Activated CD4-positive, alpha-beta T cell treated with anti-CD3 and anti-CD28 coated beads for 36 hours (primary cell): ENCODE measurements at regions not wholly inside any gene's neighbourhood (a gene's known extent, or its start where the extent isn't known, plus 50 kb on each side); places are given as distances from the start of the nearest gene placed in this dataset.

Source experiments
- ATAC-seq: fragments of 200-7000 bp; cut with Tn5 transposase; one replicate; pipeline ENCODE4 v1.10.0; 2021; ENCODE audit warnings: mild to moderate bottlenecking, moderate library complexity
- CTCF ChIA-PET: fragments of 350-600 bp; sonication (Branson Sonifier 250); formaldehyde crosslinking; loops from one replicate; lab custom pipeline; 2021; ENCODE audit warnings: antibody characterized with exemption; lab: Charles Lee
- POLR2A ChIA-PET: fragments of 350-600 bp; sonication (Branson Sonifier 250); formaldehyde crosslinking; loops from one replicate; lab custom pipeline; 2021; ENCODE audit warnings: antibody characterized with exemption, inconsistent platforms; lab: Charles Lee
- DNase-seq: peaks from one replicate; pipeline ENCODE4 v3.0.0-alpha.2; 2020
- H3K27ac Mint-ChIP-seq: one replicate; pipeline ENCODE4 v1.8.0; 2021; ENCODE audit warnings: mixed read lengths
- H3K27me3 Mint-ChIP-seq: one replicate; pipeline ENCODE4 v1.8.0; 2021; ENCODE audit warnings: mixed read lengths
- H3K36me3 Mint-ChIP-seq: one replicate; pipeline ENCODE4 v1.8.0; 2021; ENCODE audit warnings: low read depth, mixed read lengths
- H3K4me1 Mint-ChIP-seq: one replicate; pipeline ENCODE4 v1.8.0; 2021; ENCODE audit warnings: mixed read lengths
- H3K4me3 Mint-ChIP-seq: one replicate; pipeline ENCODE4 v1.8.0; 2021; ENCODE audit warnings: mild to moderate bottlenecking, moderate library complexity, mixed read lengths
- H3K9me3 Mint-ChIP-seq: one replicate; pipeline ENCODE4 v1.8.0; 2021; ENCODE audit warnings: low read depth, mixed read lengths
- intact Hi-C, 2 experiments: fragments of 100-400 bp; cut with DNase I in 1 of 2; cut with micrococcal nuclease in 1 of 2; formaldehyde crosslinking; loops; one replicate each; pipeline versions ENCODE4 v1.14.2 to v1.15.1; 2022 to 2024; cut with DNase I, micrococcal nuclease

GRCh38 chr10:126839094-126839761 lies 66.0 kb upstream of the DOCK1 start:
- DNase-seq (no peak), ATAC-seq (no peak)
- H3K36me3 Mint-ChIP-seq = no peaks in the 10 kb centered on the region
- H3K4me3 Mint-ChIP-seq = no peak overlapping the region
- no peak overlapping the region for H3K27ac Mint-ChIP-seq
- H3K9me3 Mint-ChIP-seq = no peaks in the 10 kb centered on the region
- ChIA-PET POLR2A (no interaction called here), CTCF (no interaction called here)
- intact Hi-C loops = no loop called here
- H3K27me3 Mint-ChIP-seq = no peaks in the 10 kb centered on the region
- no peaks in the 10 kb centered on the region for H3K4me1 Mint-ChIP-seq

GRCh38 chr10:126840576-126841135 lies 64.6 kb upstream of the DOCK1 start:
- ATAC-seq = no peak
- no peak for DNase-seq
- CTCF ChIA-PET = no interaction called here
- POLR2A ChIA-PET = no interaction called here
- Mint-ChIP-seq H3K4me1 (no peaks in the 10 kb centered on the region), H3K27me3 (no peaks in the 10 kb centered on the region), H3K27ac (no peak overlapping the region), H3K4me3 (no peak overlapping the region), H3K36me3 (no peaks in the 10 kb centered on the region), H3K9me3 (no peaks in the 10 kb centered on the region)
- intact Hi-C loops = no loop called here

DNA sequence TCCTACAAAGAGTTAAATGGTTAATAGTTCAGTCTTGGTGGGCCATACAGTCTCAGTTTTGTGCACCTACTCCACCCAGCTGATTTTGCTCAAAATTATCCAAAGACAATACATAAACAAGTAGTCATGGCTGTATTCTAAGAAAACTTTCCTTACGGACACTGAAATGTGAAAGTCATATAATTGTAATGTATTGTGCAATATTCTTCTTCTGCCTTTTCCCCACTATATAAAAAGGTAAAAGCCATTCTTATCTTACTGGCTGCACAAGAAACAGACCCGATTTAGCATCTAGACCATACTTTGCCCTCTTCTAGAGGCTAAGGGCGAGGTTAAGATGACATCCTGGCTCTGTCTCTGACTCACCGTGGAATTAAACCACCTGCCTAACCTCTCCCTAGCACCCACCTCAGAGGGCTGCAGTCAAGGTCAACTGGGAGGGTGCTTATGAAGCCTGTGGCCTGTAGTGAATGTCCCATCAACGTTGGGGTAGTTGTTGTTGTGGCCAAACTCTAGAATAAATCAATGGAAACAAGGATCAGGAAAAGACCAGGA lies 63.8 kb upstream of the DOCK1 start:
- intact Hi-C loops = no loop called here
- ATAC-seq (no peak), DNase-seq (no peak)
- POLR2A ChIA-PET = no interaction called here
- CTCF ChIA-PET = no interaction called here
- Mint-ChIP-seq H3K4me3 (no peak overlapping the region), H3K27me3 (no peaks in the 10 kb centered on the region), H3K27ac (no peak overlapping the region), H3K9me3 (no peaks in the 10 kb centered on the region), H3K4me1 (no peaks in the 10 kb centered on the region), H3K36me3 (no peaks in the 10 kb centered on the region)

DNA sequence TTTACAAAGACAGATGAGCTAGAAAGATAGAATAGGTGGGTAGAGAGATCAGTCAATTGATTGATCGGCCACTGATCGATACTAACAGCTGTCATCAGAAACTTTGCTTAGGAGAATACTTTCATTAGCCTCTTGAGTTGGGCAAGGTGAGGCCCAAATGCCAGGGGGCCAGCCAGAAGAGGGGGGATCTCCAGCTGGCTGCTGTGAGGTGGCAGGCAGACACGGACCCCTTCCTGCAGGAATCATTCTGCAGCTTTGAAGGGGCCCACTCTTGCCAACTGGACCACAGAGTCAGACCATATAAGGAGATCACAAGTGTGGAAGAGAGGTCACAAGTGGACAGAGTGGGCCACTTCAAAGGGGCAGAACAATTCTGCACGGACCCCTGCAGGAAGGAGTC lies 62.9 kb upstream of the DOCK1 start:
- CTCF ChIA-PET = no interaction called here
- Mint-ChIP-seq H3K9me3 (no peaks in the 10 kb centered on the region), H3K4me3 (no peak overlapping the region), H3K27me3 (no peaks in the 10 kb centered on the region), H3K4me1 (no peaks in the 10 kb centered on the region), H3K27ac (no peak overlapping the region), H3K36me3 (no peaks in the 10 kb centered on the region)
- DNase-seq (no peak), ATAC-seq (no peak)
- intact Hi-C loops = no loop called here
- POLR2A ChIA-PET = no interaction called here

- DNase-seq = no peak
- Mint-ChIP-seq H3K4me3 (no peak overlapping the region), H3K9me3 (no peaks in the 10 kb centered on the region), H3K27me3 (no peaks in the 10 kb centered on the region), H3K36me3 (no peaks in the 10 kb centered on the region), H3K27ac (no peak overlapping the region), H3K4me1 (no peaks in the 10 kb centered on the region)
- POLR2A ChIA-PET = no interaction called here
- ATAC-seq = no peak
- intact Hi-C loops = no loop called here
- CTCF ChIA-PET = no interaction called here
Measured at GRCh38 chr10:126842836-126843235, 62.4 kb upstream of the DOCK1 start.

DNA sequence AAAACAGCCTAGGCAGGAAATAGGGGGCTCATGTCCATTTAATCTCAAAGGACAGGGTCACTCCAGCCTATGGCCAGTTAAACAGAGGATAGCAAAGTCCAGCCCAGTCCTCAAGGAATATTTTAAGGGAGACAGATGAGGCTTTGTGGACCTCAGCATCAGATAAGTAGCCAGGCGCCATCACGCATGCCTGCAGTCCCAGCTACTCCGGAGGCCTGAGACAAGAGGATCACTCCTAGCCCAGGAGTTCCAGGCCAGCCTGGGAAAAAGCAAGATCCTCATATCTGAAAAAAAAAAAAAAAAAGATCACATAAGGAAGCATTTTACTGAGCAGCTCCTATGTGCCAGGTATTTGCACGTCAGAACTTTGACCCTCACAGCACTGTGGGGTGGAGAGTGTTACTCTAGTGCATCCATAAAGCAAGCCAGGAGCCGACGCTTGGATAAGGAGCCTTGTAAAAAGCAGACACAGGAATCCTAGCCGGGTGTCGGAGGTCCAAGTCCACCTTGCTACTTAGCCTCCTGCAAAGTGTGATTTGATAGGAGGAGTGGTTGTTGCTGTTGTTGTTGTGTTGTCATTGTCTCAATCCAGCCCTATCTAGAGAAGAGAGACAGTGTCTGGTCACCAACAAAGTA lies 61.8 kb upstream of the DOCK1 start:
- no peaks in the 10 kb centered on the region for H3K4me1 Mint-ChIP-seq

GRCh38 chr10:126844406-126844805 lies 60.8 kb upstream of the DOCK1 start:
- no peaks in the 10 kb centered on the region for H3K9me3 Mint-ChIP-seq
- intact Hi-C loops = no loop called here
- CTCF ChIA-PET = no interaction called here
- POLR2A ChIA-PET = no interaction called here
- H3K4me3 Mint-ChIP-seq = no peak overlapping the region
- no peak for DNase-seq
- H3K27ac Mint-ChIP-seq = no peak overlapping the region
- no peaks in the 10 kb centered on the region for H3K36me3 Mint-ChIP-seq
- H3K4me1 Mint-ChIP-seq = no peaks in the 10 kb centered on the region
- ATAC-seq = no peak
- H3K27me3 Mint-ChIP-seq = no peaks in the 10 kb centered on the region

More for the DNA sequence above, 61.8 kb upstream of the DOCK1 start:
- ChIA-PET POLR2A (no interaction called here), CTCF (no interaction called here)
- H3K4me3 Mint-ChIP-seq = no peak overlapping the region
- no peak for ATAC-seq
- no peak for DNase-seq
- intact Hi-C loops = no loop called here
- no peaks in the 10 kb centered on the region for H3K36me3 Mint-ChIP-seq
- no peaks in the 10 kb centered on the region for H3K27me3 Mint-ChIP-seq
- H3K27ac Mint-ChIP-seq = no peak overlapping the region
- no peaks in the 10 kb centered on the region for H3K9me3 Mint-ChIP-seq

DNA sequence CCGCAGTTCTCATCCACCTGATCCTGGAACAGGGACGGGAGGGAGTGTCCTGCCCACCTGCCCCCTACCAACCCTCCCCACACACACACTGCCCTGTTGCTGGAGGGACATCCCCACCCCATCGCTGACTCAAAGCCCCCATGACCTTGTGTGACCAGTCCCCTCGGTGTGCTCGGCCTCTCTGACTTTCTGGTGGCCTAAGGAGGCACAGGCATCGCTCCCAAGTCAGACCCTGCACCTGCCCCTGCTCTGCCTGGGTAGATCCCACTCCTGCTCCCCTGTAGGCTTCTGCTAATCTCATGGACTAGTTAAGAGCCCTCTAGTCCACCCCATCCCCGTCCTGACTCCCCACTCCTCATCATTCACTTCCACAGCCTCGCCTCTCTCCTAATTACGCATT lies 58.8 kb upstream of the DOCK1 start:
- no peak overlapping the region for H3K4me3 Mint-ChIP-seq
- no peaks in the 10 kb centered on the region for H3K4me1 Mint-ChIP-seq
- H3K9me3 Mint-ChIP-seq = no peaks in the 10 kb centered on the region
- H3K27me3 Mint-ChIP-seq = no peaks in the 10 kb centered on the region
- no peak overlapping the region for H3K27ac Mint-ChIP-seq
- no peak for DNase-seq
- no peak for ATAC-seq
- POLR2A ChIA-PET = no interaction called here
- no peaks in the 10 kb centered on the region for H3K36me3 Mint-ChIP-seq
- CTCF ChIA-PET = no interaction called here
- intact Hi-C loops = no loop called here

DNA sequence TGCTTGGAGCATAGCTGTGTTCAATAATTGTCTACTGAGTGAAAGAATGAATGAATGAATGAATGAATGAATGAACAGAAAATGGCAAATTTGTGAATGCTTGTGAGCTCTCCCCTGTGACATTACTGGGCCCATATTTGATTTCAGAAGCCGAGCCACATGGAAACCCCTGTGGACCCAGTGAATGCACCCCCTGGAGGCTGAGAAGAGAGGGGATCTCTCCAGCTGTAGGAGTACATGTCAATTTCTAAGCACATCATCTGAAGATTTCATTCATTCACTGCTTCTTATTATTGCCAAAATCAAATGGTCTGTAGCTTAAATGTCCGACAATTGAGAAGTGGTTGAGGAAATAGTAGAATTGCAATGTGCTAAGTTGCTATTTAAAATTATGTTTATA lies 58.3 kb upstream of the DOCK1 start:
- DNase-seq (no peak), ATAC-seq (no peak)
- H3K9me3 Mint-ChIP-seq = no peaks in the 10 kb centered on the region
- intact Hi-C loops = no loop called here
- no peak overlapping the region for H3K27ac Mint-ChIP-seq
- ChIA-PET CTCF (interaction anchor here (0.6 kb wide), 1 partner anchor 21 kb away, joined by 3 read pairs; no protein-coding TSS in a partner anchor), POLR2A (no interaction called here)
- no peaks in the 10 kb centered on the region for H3K4me1 Mint-ChIP-seq
- H3K27me3 Mint-ChIP-seq = no peaks in the 10 kb centered on the region
- no peak overlapping the region for H3K4me3 Mint-ChIP-seq
- no peaks in the 10 kb centered on the region for H3K36me3 Mint-ChIP-seq

DNA sequence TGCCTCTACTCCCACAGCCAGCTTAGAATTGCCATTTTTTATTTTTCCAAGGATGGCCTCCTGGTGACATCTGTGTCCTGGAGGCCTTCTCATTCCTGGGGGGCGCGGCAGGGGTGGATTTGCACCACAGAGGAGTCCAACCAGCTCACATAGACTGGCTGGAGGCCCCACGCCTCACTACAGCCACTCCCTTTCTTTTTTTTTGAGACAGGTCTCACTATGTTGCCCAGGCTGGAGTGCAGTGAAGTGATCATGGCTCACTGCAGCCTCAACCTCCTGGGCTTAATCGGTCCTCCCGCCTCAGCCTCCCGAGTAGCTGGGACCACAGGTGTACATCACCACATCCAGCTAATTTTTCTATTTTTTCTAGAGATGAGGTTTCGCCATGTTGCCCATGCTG lies 57.6 kb upstream of the DOCK1 start:
- CTCF ChIA-PET = interaction anchor here (0.6 kb wide), 1 partner anchor 22 kb away, joined by 3 read pairs; no protein-coding TSS in a partner anchor
- ATAC-seq (no peak), DNase-seq (no peak)
- POLR2A ChIA-PET = no interaction called here
- no peaks in the 10 kb centered on the region for H3K9me3 Mint-ChIP-seq
- no peak overlapping the region for H3K27ac Mint-ChIP-seq
- H3K36me3 Mint-ChIP-seq = no peaks in the 10 kb centered on the region
- no peaks in the 10 kb centered on the region for H3K27me3 Mint-ChIP-seq
- H3K4me1 Mint-ChIP-seq = no peaks in the 10 kb centered on the region
- H3K4me3 Mint-ChIP-seq = no peak overlapping the region
- intact Hi-C loops = no loop called here

GRCh38 chr10:126849646-126850045 lies 55.6 kb upstream of the DOCK1 start:
- no peaks in the 10 kb centered on the region for H3K27me3 Mint-ChIP-seq
- no peak overlapping the region for H3K27ac Mint-ChIP-seq
- no peak for ATAC-seq
- intact Hi-C loops = no loop called here
- no peaks in the 10 kb centered on the region for H3K36me3 Mint-ChIP-seq
- H3K4me1 Mint-ChIP-seq = no peaks in the 10 kb centered on the region
- ChIA-PET POLR2A (no interaction called here), CTCF (no interaction called here)
- no peak overlapping the region for H3K4me3 Mint-ChIP-seq
- no peak for DNase-seq
- H3K9me3 Mint-ChIP-seq = no peaks in the 10 kb centered on the region
